ENCODE measurements at regions not wholly inside any gene's neighbourhood (a gene's known extent, or its start where the extent isn't known, plus 50 kb on each side); places are given as distances from the start of the nearest gene placed in this dataset.

DNA sequence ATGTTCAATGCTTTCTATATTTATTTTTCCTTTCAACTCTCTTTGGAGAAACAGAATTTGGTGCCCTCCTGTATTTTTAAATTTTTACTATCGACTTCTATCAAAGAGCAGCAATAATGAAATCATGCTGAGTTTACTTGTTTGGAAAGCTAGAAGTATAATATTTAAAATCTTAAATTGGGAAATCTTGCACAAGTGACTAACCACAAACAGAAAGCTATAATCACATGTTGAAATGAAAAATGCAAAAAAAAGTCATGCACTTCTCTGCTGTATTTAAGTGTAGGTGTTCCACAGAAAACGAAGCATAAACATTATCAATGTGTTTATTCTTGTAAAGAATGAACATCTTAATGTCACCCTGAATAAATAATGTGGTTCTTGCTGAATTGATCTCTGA lies 306.1 kb downstream of the PCDH18 start:
- Histone ChIP-seq H3K4me2 (no peak overlapping the region), H3K27ac (no peak overlapping the region), H3K9me3 (no peaks in the 10 kb centered on the region), H3K4me3 (no peak overlapping the region), H3K4me1 (no peaks in the 10 kb centered on the region)
- 6% methylated on average over 2 of the region's 2 CpGs for WGBS (ENCODE audit: missing lambda C conversion rate)
- TF ChIP-seq FOSL2 (IDR thresholded peaks at IDR 0.05): no peak
- TF ChIP-seq FOSL2 (CRISPR knock-in tag; IDR thresholded peaks at IDR 0.05): no peak
- TF ChIP-seq NFE2L2 (conservative IDR thresholded peaks at IDR 0.05; ENCODE audit: low read length): no peak
- no peak for TF ChIP-seq CHD4 (IDR thresholded peaks at IDR 0.05; ENCODE audit: borderline replicate concordance)
- TF ChIP-seq POLR2AphosphoS2 (conservative IDR thresholded peaks at IDR 0.05; ENCODE audit: low read length): no peak
- no peak for TF ChIP-seq HOXB5 (CRISPR knock-in tag; IDR thresholded peaks at IDR 0.05)
- TF ChIP-seq POLR2A (IDR thresholded peaks at IDR 0.05; ENCODE audit: low read length): no peak
- no peak for TF ChIP-seq KDM5A (IDR thresholded peaks at IDR 0.05)
- TF ChIP-seq RFX5 (IDR thresholded peaks at IDR 0.05): no peak
- TF ChIP-seq MAFK (IDR thresholded peaks at IDR 0.05; ENCODE audit: partially characterized antibody): no peak
- no peak for TF ChIP-seq HOXA7 (CRISPR knock-in tag; IDR thresholded peaks at IDR 0.05)
- TF ChIP-seq EP300 (IDR thresholded peaks at IDR 0.05): no peak
- TF ChIP-seq MAZ (IDR thresholded peaks at IDR 0.05; ENCODE audit: borderline replicate concordance, low read depth, low read length): no peak
- TF ChIP-seq, protein P1, sequence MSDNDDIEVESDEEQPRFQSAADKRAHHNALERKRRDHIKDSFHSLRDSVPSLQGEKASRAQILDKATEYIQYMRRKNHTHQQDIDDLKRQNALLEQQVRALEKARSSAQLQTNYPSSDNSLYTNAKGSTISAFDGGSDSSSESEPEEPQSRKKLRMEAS (IDR thresholded peaks at IDR 0.05): no peak
- TF ChIP-seq, protein P2, sequence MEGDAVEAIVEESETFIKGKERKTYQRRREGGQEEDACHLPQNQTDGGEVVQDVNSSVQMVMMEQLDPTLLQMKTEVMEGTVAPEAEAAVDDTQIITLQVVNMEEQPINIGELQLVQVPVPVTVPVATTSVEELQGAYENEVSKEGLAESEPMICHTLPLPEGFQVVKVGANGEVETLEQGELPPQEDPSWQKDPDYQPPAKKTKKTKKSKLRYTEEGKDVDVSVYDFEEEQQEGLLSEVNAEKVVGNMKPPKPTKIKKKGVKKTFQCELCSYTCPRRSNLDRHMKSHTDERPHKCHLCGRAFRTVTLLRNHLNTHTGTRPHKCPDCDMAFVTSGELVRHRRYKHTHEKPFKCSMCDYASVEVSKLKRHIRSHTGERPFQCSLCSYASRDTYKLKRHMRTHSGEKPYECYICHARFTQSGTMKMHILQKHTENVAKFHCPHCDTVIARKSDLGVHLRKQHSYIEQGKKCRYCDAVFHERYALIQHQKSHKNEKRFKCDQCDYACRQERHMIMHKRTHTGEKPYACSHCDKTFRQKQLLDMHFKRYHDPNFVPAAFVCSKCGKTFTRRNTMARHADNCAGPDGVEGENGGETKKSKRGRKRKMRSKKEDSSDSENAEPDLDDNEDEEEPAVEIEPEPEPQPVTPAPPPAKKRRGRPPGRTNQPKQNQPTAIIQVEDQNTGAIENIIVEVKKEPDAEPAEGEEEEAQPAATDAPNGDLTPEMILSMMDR (IDR thresholded peaks at IDR 0.05): no peak
- TF ChIP-seq ZNF302 (CRISPR knock-in tag; IDR thresholded peaks at IDR 0.05): no peak
- no peak for TF ChIP-seq CBX8 (IDR thresholded peaks at IDR 0.05)
- TF ChIP-seq KDM1A (IDR thresholded peaks at IDR 0.05; ENCODE audit: low read depth): no peak
- no peak for TF ChIP-seq NR3C1 (IDR thresholded peaks at IDR 0.05)
- FAIRE-seq (no peak), ATAC-seq (no peak), DNase-seq (ENCODE audit: low read depth in 1 of 2, low spot score in 1 of 2) (no peak)
- ChIA-PET POLR2A (no interaction called here), CTCF (no interaction called here)

DNA sequence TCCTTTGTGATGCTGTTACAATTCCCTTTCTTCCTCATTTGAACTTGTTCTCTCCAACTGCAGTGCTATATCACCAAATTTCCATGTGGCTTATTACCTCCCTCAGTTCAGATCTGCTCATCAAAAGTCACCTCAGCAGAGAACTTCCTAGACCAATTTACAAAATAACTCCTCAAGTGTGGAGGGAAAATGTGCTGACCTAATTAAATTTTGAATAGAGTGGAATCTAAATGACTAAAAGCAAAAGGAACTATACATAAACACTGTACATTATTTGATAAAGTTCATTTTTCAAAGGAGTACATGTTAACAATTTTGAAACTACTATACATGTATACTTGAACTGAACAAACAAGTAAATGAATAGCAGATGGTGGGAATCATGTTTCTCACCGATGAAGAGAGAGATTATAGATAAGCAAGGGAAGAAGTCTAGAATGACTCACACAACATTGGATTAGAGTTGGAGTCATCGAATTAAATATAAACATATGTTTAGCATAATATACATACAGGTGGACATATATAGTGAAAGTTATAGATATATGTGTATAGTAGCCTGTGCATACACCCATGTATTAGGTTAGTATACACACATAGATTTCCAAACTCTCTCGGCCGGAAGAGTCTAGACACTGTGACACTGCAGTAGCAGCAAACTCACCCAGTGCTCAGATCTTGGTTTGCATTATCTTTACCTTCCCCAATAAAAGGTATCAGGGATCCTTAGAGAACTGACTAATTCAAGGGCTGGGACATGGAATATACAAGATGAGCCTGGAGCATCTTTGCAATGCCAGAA lies 318.7 kb downstream of the PCDH18 start:
- 48% methylated on average over 4 of the region's 4 CpGs for WGBS (ENCODE audit: missing lambda C conversion rate)
- TF ChIP-seq RAD21 (conservative IDR thresholded peaks at IDR 0.05 in 1 of 2, IDR thresholded peaks at IDR 0.05 in 1 of 2) (no peak), NFE2L2 (conservative IDR thresholded peaks at IDR 0.05; ENCODE audit: low read length) (no peak), MAFK (IDR thresholded peaks at IDR 0.05; ENCODE audit: partially characterized antibody) (peak; percentile 62)
- Histone ChIP-seq H3K27ac (no peak overlapping the region), H3K4me2 (no peak overlapping the region), H3K4me3 (no peak overlapping the region), H3K9me3 (no peaks in the 10 kb centered on the region), H3K4me1 (no peaks in the 10 kb centered on the region)
- ChIA-PET CTCF (no interaction called here), POLR2A (no interaction called here)
- DNase-seq (ENCODE audit: low read depth in 1 of 2, low spot score in 1 of 2): no peak
- FAIRE-seq: no peak
- no peak for ATAC-seq

DNA sequence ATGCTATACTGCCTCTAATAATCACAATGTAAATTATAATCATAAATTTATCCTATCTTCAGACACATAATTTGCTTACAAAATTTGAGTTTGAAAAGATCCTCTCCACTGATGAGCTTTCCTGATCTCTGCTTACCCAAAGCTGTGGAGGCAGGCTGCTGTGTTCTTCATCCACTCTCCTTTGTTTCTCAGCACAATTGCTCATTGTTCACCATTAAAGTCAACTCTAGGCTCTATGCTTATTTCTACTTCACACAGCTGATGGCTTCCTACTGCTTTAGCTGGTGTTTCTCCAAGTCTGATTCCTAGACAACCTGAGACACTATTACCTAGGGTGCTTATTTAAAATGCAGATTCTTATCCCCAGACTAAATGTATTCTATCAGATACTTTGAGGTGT lies 319.7 kb downstream of the PCDH18 start:
- no peak for DNase-seq (ENCODE audit: low read depth in 1 of 2, low spot score in 1 of 2)
- Histone ChIP-seq H3K27ac (no peak overlapping the region), H3K4me3 (no peak overlapping the region), H3K9me3 (no peaks in the 10 kb centered on the region), H3K4me1 (no peaks in the 10 kb centered on the region), H3K4me2 (no peak overlapping the region)
- TF ChIP-seq MYC (IDR thresholded peaks at IDR 0.05; ENCODE audit: borderline replicate concordance, low read length): no peak
- TF ChIP-seq PHF8 (IDR thresholded peaks at IDR 0.05; ENCODE audit: borderline replicate concordance, low read depth): no peak
- no peak for TF ChIP-seq EHF (CRISPR knock-in tag; IDR thresholded peaks at IDR 0.05)
- no peak for TF ChIP-seq RAD21 (conservative IDR thresholded peaks at IDR 0.05 in 1 of 2, IDR thresholded peaks at IDR 0.05 in 1 of 2)
- TF ChIP-seq RFX5 (IDR thresholded peaks at IDR 0.05): no peak
- no peak for TF ChIP-seq NR3C1 (IDR thresholded peaks at IDR 0.05)
- TF ChIP-seq, protein P3, sequence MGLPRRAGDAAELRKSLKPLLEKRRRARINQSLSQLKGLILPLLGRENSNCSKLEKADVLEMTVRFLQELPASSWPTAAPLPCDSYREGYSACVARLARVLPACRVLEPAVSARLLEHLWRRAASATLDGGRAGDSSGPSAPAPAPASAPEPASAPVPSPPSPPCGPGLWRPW (IDR thresholded peaks at IDR 0.05): no peak
- no peak for TF ChIP-seq FOSB (CRISPR knock-in tag; IDR thresholded peaks at IDR 0.05)
- TF ChIP-seq POLR2A (IDR thresholded peaks at IDR 0.05; ENCODE audit: low read length): no peak
- TF ChIP-seq CBX8 (IDR thresholded peaks at IDR 0.05): no peak
- ChIA-PET POLR2A (no interaction called here), CTCF (no interaction called here)
- FAIRE-seq: no peak
- no peak for ATAC-seq

Measured in A549 (cell line).